GM18517 (cell line): ENCODE measurements at regions not wholly inside any gene's neighbourhood (a gene's known extent, or its start where the extent isn't known, plus 50 kb on each side); places are given as distances from the start of the nearest gene placed in this dataset.

Experiments used
- ATAC-seq: cut with Tn5 transposase; IDR thresholded peaks from one replicate; pipeline ENCODE4 v1.9.1; 2021; ENCODE audit warnings: mild to moderate bottlenecking, moderate library complexity; ENCODE audit not compliant: unreplicated experiment

- no peak for ATAC-seq
Measured at GRCh38 chr6:15996030-15996429, 132.9 kb upstream of the MYLIP start.

GRCh38 chr6:15995493-15995892 lies 133.4 kb upstream of the MYLIP start:
- no peak for ATAC-seq

- ATAC-seq: no peak
Measured at GRCh38 chr6:15994814-15995459, 133.9 kb upstream of the MYLIP start.

- no peak for ATAC-seq
Measured at GRCh38 chr6:15993716-15994228, 135.1 kb upstream of the MYLIP start.

GRCh38 chr6:15990179-15990578 lies 138.7 kb upstream of the MYLIP start:
- no peak for ATAC-seq

GRCh38 chr6:15989397-15989796 lies 139.5 kb upstream of the MYLIP start:
- no peak for ATAC-seq

GRCh38 chr6:15987569-15987968 lies 141.3 kb upstream of the MYLIP start:
- ATAC-seq: no peak

- no peak for ATAC-seq
Measured at GRCh38 chr6:15986027-15986629, 142.8 kb upstream of the MYLIP start.

- no peak for ATAC-seq
Measured at GRCh38 chr6:15985379-15985959, 143.4 kb upstream of the MYLIP start.

- no peak for ATAC-seq
Measured at GRCh38 chr6:15981956-15982355, 146.9 kb upstream of the MYLIP start.

GRCh38 chr6:15980801-15981200 lies 148.1 kb upstream of the MYLIP start:
- no peak for ATAC-seq

GRCh38 chr6:15978426-15978825 lies 150.5 kb upstream of the MYLIP start:
- no peak for ATAC-seq

GRCh38 chr6:15977050-15977449 lies 151.8 kb upstream of the MYLIP start:
- ATAC-seq: no peak

GRCh38 chr6:15974817-15975216 lies 154.1 kb upstream of the MYLIP start:
- ATAC-seq: no peak

GRCh38 chr6:15970517-15970916 lies 158.4 kb upstream of the MYLIP start:
- no peak for ATAC-seq

GRCh38 chr6:15969236-15969778 lies 159.6 kb upstream of the MYLIP start:
- no peak for ATAC-seq

- ATAC-seq: no peak
Measured at GRCh38 chr6:15968519-15968918, 160.4 kb upstream of the MYLIP start.

- no peak for ATAC-seq
Measured at GRCh38 chr6:15966000-15966520, 162.8 kb upstream of the MYLIP start.

GRCh38 chr6:15962449-15962764 lies 166.5 kb upstream of the MYLIP start:
- no peak for ATAC-seq

- ATAC-seq: no peak
Measured at GRCh38 chr6:15961635-15962448, 167.0 kb upstream of the MYLIP start.
